K562 (cell line): ENCODE measurements at regions not wholly inside any gene's neighbourhood (a gene's known extent, or its start where the extent isn't known, plus 50 kb on each side); places are given as distances from the start of the nearest gene placed in this dataset.

Experiments
- ARID2 ChIP-seq: fragments of 450-650 bp; IDR thresholded peaks from 2 replicates; pipeline ENCODE4 v1.6.1; 2017; ENCODE audit warnings: antibody characterized with exemption, mild to moderate bottlenecking
- ARNT ChIP-seq, 2 experiments: fragments of 450-650 bp; IDR thresholded peaks; 2 replicates each; pipeline ENCODE4 v1.6.1; 2016; ENCODE audit warnings: mild to moderate bottlenecking in 1 of 2
- ETV6 ChIP-seq, 3 experiments: fragments of 150-350 bp in 1 of 3; sonication (generic) in 1 of 3; formaldehyde crosslinking in 1 of 3; IDR thresholded peaks; 2 replicates each; pipeline versions ENCODE4 v1.6.1 to v1.8.0; 2014 to 2022; ENCODE audit warnings: borderline replicate concordance in 2 of 3, low read depth in 2 of 3, antibody characterized with exemption in 1 of 3, low read length in 1 of 3, mild to moderate bottlenecking in 1 of 3, missing genetic modification reagents in 1 of 3
- FOXJ3 ChIP-seq: sonication (generic); formaldehyde crosslinking; IDR thresholded peaks from 2 replicates; pipeline ENCODE4 v1.4.0; 2020; ENCODE audit warnings: mild to moderate bottlenecking, missing genetic modification reagents
- MYBL2 ChIP-seq, 2 experiments: fragments of 450-650 bp in 1 of 2; sonication (generic) in 1 of 2; formaldehyde crosslinking in 1 of 2; IDR thresholded peaks; 2 replicates each; pipeline versions ENCODE4 v1.6.1 to v1.8.1; 2017 to 2022; ENCODE audit warnings: borderline replicate concordance in 1 of 2, inconsistent platforms in 1 of 2, low read depth in 1 of 2, mild to moderate bottlenecking in 1 of 2, missing genetic modification reagents in 1 of 2, moderate library complexity in 1 of 2
- RBM34 ChIP-seq: fragments of 200-400 bp; formaldehyde crosslinking; IDR thresholded peaks from 2 replicates; pipeline ENCODE4 v1.6.1; 2018; ENCODE audit warnings: low read length, borderline replicate concordance; ENCODE audit not compliant: insufficient read depth
- SAP30 ChIP-seq: fragments of 200-600 bp; sonication (generic); IDR thresholded peaks from 2 replicates; pipeline ENCODE4 v1.6.1; 2012; ENCODE audit warnings: borderline replicate concordance, low read depth, mild to moderate bottlenecking, moderate library complexity, low read length, control low read depth, inconsistent platforms; ENCODE audit not compliant: insufficient read depth, poor library complexity, severe bottlenecking
- SMAD1 ChIP-seq: fragments of 150-350 bp; IDR thresholded peaks from 2 replicates; pipeline ENCODE4 v1.6.1; 2014; ENCODE audit warnings: low read length, low read depth; ENCODE audit not compliant: partially characterized antibody
- VEZF1 ChIP-seq: fragments of 200-800 bp; sonication (Bioruptor generic); IDR thresholded peaks from 2 replicates; pipeline ENCODE4 v1.6.1; 2017; ENCODE audit warnings: missing genetic modification characterization, missing compliant biosample characterization
- ZNF165 ChIP-seq: fragments of 250-450 bp; sonication (Bioruptor Pico); IDR thresholded peaks from 2 replicates; pipeline ENCODE4 v1.4.0; 2020; ENCODE audit warnings: borderline replicate concordance
- ZNF318 ChIP-seq, 2 experiments: fragments of 450-650 bp; IDR thresholded peaks; 2 replicates each; pipeline ENCODE4 v1.6.1; 2016; ENCODE audit warnings: mild to moderate bottlenecking in 2 of 2, borderline replicate concordance in 1 of 2, low read depth in 1 of 2, moderate library complexity in 1 of 2
- ZNF696 ChIP-seq: fragments of 250-450 bp; sonication (Bioruptor Pico); conservative IDR thresholded peaks from 2 replicates; pipeline ENCODE4 v1.4.0; 2020; ENCODE audit warnings: mild to moderate bottlenecking, moderate library complexity

- TF ChIP-seq SAP30, result no peak
- peak in 1 of 2 experiments; percentile 74; a peak in 2 of 4 replicates for TF ChIP-seq ZNF318 (IDR thresholded peaks at IDR 0.05; ENCODE audit: borderline replicate concordance in 1 of 2, low read depth in 1 of 2)
- no peak for TF ChIP-seq FOXJ3 (CRISPR knock-in tag)
- no peak for TF ChIP-seq ETV6 (IDR thresholded peaks at IDR 0.05; ENCODE audit: borderline replicate concordance in 1 of 2, low read depth in 2 of 2, low read length in 1 of 2)
- TF ChIP-seq ETV6 (CRISPR knock-in tag; IDR thresholded peaks at IDR 0.05; ENCODE audit: borderline replicate concordance), result no peak
- no peak for TF ChIP-seq ZNF696 (CRISPR knock-in tag)
- TF ChIP-seq SMAD1, result no peak
- no peak; the same call in 1 of the 2 replicates for TF ChIP-seq MYBL2 (IDR thresholded peaks at IDR 0.05; ENCODE audit: low read depth)
- TF ChIP-seq MYBL2 (CRISPR knock-in tag; IDR thresholded peaks at IDR 0.05; ENCODE audit: borderline replicate concordance), result no peak
- peak in 1 of 2 experiments; percentile 83; a peak in 1 of 4 replicates for TF ChIP-seq ARNT (IDR thresholded peaks at IDR 0.05)
- no peak for TF ChIP-seq ZNF165
- no peak for TF ChIP-seq ARID2
- TF ChIP-seq VEZF1 (CRISPR knock-in tag), result peak; percentile 53; the same call in 1 of the 2 replicates
- no peak for TF ChIP-seq RBM34
Measured at GRCh38 chr12:46430340-46430948, 57.9 kb upstream of the SLC38A2 start (continued).
